Hepatocyte (in vitro differentiated cells): ENCODE measurements at regions not wholly inside any gene's neighbourhood (a gene's known extent, or its start where the extent isn't known, plus 50 kb on each side); places are given as distances from the start of the nearest gene placed in this dataset.

Experiments
- EZH2 ChIP-seq: fragments of 200-600 bp; sonication (generic); IDR thresholded peaks from 2 replicates; pipeline ENCODE4 v1.6.1; 2016; ENCODE audit warnings: antibody characterized with exemption, mild to moderate bottlenecking, borderline replicate concordance
- TF ChIP-seq, protein P1 (sequence below): fragments of 200-600 bp; sonication (generic); IDR thresholded peaks from 2 replicates; pipeline ENCODE4 v1.5.1; 2016; ENCODE audit warnings: antibody characterized with exemption, mild to moderate bottlenecking; ENCODE audit not compliant: poor library complexity

DNA sequence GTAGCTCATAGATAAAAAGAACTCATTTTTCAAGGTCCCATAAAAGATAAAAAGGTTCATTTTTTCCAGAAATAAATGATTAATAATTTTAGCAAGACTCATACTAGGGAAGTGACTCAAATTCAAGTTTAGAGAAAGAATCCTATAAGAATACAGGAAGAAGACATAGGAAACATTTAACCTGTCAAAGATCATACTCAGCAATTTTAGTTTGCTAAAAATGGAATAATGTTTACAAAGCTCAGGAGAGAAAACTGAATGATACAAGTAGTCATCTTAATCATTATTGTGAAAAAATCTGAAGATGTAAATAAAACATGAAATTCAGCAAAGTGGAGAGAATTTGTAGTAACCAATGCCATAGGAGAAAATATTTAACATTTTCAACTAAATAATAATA, 926.6 kb downstream of the TBC1D32 start:
- no peak for TF ChIP-seq EZH2
- TF ChIP-seq, protein P1, sequence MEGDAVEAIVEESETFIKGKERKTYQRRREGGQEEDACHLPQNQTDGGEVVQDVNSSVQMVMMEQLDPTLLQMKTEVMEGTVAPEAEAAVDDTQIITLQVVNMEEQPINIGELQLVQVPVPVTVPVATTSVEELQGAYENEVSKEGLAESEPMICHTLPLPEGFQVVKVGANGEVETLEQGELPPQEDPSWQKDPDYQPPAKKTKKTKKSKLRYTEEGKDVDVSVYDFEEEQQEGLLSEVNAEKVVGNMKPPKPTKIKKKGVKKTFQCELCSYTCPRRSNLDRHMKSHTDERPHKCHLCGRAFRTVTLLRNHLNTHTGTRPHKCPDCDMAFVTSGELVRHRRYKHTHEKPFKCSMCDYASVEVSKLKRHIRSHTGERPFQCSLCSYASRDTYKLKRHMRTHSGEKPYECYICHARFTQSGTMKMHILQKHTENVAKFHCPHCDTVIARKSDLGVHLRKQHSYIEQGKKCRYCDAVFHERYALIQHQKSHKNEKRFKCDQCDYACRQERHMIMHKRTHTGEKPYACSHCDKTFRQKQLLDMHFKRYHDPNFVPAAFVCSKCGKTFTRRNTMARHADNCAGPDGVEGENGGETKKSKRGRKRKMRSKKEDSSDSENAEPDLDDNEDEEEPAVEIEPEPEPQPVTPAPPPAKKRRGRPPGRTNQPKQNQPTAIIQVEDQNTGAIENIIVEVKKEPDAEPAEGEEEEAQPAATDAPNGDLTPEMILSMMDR: no peak
